ENCODE measurements at regions not wholly inside any gene's neighbourhood (a gene's known extent, or its start where the extent isn't known, plus 50 kb on each side); places are given as distances from the start of the nearest gene placed in this dataset.

- H3K9me3 ChIP-seq, result no peaks in the 10 kb centered on the region
- H3K4me3 ChIP-seq, result no peak overlapping the region
- H3K27ac ChIP-seq, result no peak overlapping the region
- intact Hi-C loops (cut with DNase I; ENCODE audit: low total_unique reads), result no loop called here
- WGBS, 2 donors (ENCODE audit: low coverage in 1 of 2), result 77 to 87% methylated on average over 2 to 4 of the region's 4 CpGs
- TF ChIP-seq POLR2A (IDR thresholded peaks at IDR 0.05), result no peak
- TF ChIP-seq CTCF (IDR thresholded peaks at IDR 0.05), result no peak
- TF ChIP-seq POLR2AphosphoS5 (IDR thresholded peaks at IDR 0.05), result no peak
- no peak for TF ChIP-seq EP300 (IDR thresholded peaks at IDR 0.05; ENCODE audit: low read depth)
- DNase-seq, result no peak
- in situ Hi-C loops (cut with MboI; ENCODE audit: low pct_ligation_motif_present in 1 of 4, low pct_unique_long_range_greater_than_20kb in 1 of 4, low sequenced_read_pairs in 3 of 4), result no loop called here
- H3K27me3 ChIP-seq, result no peaks in the 10 kb centered on the region
- H3K36me3 ChIP-seq, result no peaks in the 10 kb centered on the region
- peaks cover 0 to 11% (median 4%) of the 10 kb centered on the region in 4 donors for H3K4me1 ChIP-seq
Observed at GRCh38 chr2:59986511-59986910, 566.9 kb downstream of the BCL11A start.

DNA sequence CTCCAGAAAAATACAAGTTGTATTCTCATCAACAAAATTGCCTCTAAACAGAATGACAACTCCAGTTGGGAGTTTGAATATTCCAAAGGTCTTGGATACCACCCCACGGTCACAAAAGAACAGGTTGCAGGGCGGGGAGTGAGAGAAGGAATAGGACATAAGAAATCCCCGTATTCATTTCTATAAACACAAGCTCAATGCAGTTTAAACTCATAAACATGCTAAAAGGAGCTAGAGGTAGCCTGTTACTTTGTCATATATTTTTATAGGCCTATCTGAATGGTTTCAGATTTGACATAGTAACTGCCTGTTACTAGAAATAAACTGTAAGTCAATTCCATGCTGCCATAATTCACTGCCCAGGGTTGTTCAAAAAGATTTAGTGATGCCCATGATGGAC, 567.5 kb downstream of the BCL11A start:
- intact Hi-C loops (cut with DNase I; ENCODE audit: low total_unique reads), result loop anchor here (1.0 kb wide), 1 partner anchor 9 kb away; no protein-coding TSS in a partner anchor

DNA sequence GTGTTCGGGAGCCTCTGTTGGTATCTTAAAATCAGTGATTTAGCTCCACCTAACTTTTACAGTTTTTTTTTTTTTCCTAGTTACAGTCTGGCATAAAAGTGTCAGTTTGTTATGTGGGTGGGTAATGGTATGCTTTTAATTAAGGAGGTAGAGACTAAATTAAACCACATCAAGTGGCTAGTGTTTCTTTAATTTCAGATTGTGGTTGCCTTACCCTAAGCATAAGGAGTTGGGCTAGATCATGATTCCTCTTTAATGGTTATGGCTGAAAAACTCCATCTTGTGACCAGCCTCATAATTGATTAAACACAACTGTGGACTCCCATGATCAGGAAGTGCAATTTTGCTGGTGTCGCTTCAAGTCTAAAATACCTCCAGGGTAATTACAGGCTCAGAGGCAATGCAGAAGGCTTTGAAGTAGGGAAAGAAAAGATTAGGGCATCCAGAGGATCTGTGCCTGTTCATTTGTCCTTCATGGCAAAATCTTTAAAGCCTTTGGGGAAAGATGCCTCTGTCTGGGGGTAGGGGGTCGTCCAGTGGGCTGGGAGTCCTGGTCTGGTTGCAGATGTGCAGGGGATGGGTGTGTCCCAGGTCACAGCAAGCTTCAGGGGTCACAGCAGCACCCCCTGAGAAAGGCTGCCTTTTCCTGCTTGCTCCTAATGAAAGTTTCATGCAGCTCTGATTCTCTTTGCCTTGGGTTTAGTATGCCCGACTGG, 579.2 kb downstream of the BCL11A start:
- Histone ChIP-seq H3K27me3 (no peaks in the 10 kb centered on the region), H3K4me1 (no peaks in the 10 kb centered on the region), H3K27ac (no peak overlapping the region), H3K36me3 (no peaks in the 10 kb centered on the region), H3K9me3 (no peaks in the 10 kb centered on the region), H3K4me3 (no peak overlapping the region)
- in situ Hi-C loops (cut with MboI; ENCODE audit: low pct_ligation_motif_present in 1 of 4, low pct_unique_long_range_greater_than_20kb in 1 of 4, low sequenced_read_pairs in 3 of 4) (no loop called here), intact Hi-C loops (cut with DNase I; ENCODE audit: low total_unique reads) (no loop called here)
- WGBS, 2 donors (ENCODE audit: low coverage in 1 of 2), result 35 to 52% methylated on average over 3 to 4 of the region's 4 CpGs
- no peak for TF ChIP-seq POLR2A (IDR thresholded peaks at IDR 0.05)
- no peak for TF ChIP-seq POLR2AphosphoS5 (IDR thresholded peaks at IDR 0.05)
- no peak for TF ChIP-seq CTCF (IDR thresholded peaks at IDR 0.05)
- TF ChIP-seq EP300 (IDR thresholded peaks at IDR 0.05; ENCODE audit: low read depth), result no peak
- DNase-seq, result no peak

More for the DNA sequence above, 567.5 kb downstream of the BCL11A start:
- 33 to 56% methylated on average over 3 of the region's 3 CpGs for whole genome bisulfite sequencing, 2 donors (ENCODE audit: low coverage in 1 of 2)
- Histone ChIP-seq H3K9me3 (no peaks in the 10 kb centered on the region), H3K4me1 (peaks cover 0 to 11% (median 4%) of the 10 kb centered on the region in 4 donors), H3K4me3 (no peak overlapping the region), H3K27me3 (no peaks in the 10 kb centered on the region), H3K27ac (no peak overlapping the region), H3K36me3 (no peaks in the 10 kb centered on the region)
- TF ChIP-seq POLR2AphosphoS5 (IDR thresholded peaks at IDR 0.05), result no peak
- no peak for TF ChIP-seq CTCF (IDR thresholded peaks at IDR 0.05)
- TF ChIP-seq POLR2A (IDR thresholded peaks at IDR 0.05), result no peak
- no peak for TF ChIP-seq EP300 (IDR thresholded peaks at IDR 0.05; ENCODE audit: low read depth)
- DNase-seq, result no peak
- in situ Hi-C loops (cut with MboI; ENCODE audit: low pct_ligation_motif_present in 1 of 4, low pct_unique_long_range_greater_than_20kb in 1 of 4, low sequenced_read_pairs in 3 of 4), result no loop called here

DNA sequence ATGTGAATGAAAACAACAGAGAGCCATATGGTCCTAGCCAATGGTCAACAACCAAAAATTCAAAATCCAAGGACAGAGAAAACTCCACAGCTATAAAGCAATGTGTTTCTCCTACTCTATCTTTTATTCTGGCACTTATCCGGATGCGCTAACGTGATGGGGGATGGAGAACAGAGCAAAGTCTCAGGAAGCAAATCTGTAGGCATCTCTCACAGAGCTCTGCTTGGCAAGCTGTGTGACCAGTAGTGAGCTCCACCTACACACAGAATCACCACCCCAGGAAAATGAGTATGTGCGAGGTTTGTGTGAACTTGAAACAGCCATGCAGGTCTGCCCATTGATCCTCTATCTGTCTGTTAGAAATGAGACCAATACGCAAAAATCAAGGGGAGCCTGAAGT, 584.3 kb downstream of the BCL11A start:
- Histone ChIP-seq H3K36me3 (no peaks in the 10 kb centered on the region), H3K4me3 (no peak overlapping the region), H3K27me3 (no peaks in the 10 kb centered on the region), H3K27ac (no peak overlapping the region), H3K4me1 (no peaks in the 10 kb centered on the region), H3K9me3 (no peaks in the 10 kb centered on the region)
- in situ Hi-C loops (cut with MboI; ENCODE audit: low pct_ligation_motif_present in 1 of 4, low pct_unique_long_range_greater_than_20kb in 1 of 4, low sequenced_read_pairs in 3 of 4), result no loop called here
- intact Hi-C loops (cut with DNase I; ENCODE audit: low total_unique reads), result no loop called here
- TF ChIP-seq POLR2AphosphoS5 (IDR thresholded peaks at IDR 0.05), result no peak
- no peak for TF ChIP-seq CTCF (IDR thresholded peaks at IDR 0.05)
- no peak for TF ChIP-seq EP300 (IDR thresholded peaks at IDR 0.05; ENCODE audit: low read depth)
- TF ChIP-seq POLR2A (IDR thresholded peaks at IDR 0.05), result no peak
- 96 to 100% methylated on average over 1 to 5 of the region's 5 CpGs for WGBS, 2 donors (ENCODE audit: low coverage in 1 of 2)
- DNase-seq, result no peak

All from transverse colon (tissue), 4 donors.